ENCODE measurements at regions not wholly inside any gene's neighbourhood (a gene's known extent, or its start where the extent isn't known, plus 50 kb on each side); places are given as distances from the start of the nearest gene placed in this dataset.

GRCh38 chr5:165579911-165580310, 2074.5 kb downstream of the MAT2B start:
- no peak for DNase-seq

DNA sequence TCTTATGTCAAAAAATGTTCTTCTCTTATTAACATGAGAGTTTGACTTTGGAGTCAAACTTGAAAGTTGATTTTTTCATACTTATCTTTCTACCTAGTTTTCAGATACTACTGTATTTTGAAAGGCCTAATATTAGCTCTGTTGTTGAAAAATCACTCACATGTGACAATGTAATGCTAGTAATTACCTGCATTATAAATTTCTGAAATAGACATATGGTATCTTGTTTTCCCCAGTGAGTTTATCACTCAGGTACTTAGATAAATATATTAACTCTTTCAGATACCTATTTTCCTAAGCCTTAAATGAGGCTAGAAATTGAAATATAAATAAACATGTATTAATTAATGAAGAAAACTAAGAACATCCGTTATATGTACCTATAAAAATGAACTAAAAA, 2089.3 kb downstream of the MAT2B start:
- no peak for DNase-seq

DNA sequence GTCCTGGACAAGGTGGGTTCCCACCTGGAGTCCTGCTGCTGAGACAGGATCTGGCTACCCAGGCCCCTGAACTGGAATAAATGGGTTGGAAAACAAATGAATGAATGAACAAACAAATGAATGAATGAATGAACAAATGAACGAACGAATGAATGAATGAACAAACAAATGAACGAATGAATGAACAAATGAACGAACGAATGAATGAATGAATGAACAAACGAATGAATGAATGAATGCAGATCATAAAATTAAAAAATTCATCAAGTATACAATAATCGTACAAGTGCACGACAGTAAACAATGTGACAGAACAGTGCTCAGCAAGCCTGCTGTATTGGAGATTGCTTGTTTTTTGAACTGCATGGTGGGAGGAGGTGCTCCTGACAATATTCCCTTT, 2097.1 kb downstream of the MAT2B start:
- DNase-seq = no peak

DNA sequence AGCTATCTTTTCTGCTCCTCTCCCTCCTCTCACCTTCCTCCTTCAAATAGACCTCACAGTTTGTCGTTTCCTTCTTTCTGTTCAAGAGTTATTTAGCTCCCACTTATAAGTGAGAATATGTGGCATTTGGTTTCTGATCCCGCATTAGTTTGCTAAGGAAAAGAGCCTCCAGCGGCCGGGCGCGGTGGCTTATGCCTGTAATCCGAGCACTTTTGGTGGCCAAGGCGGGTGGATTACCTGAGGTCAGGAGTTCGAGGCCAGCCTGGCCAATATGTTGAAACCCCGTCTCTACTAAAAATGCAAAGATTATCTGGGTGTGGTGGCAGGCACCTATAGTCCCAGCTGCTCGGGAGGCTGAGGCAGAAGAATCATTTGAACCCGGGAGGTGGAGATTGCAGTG, 2101.6 kb downstream of the MAT2B start:
- no peak for DNase-seq

DNA sequence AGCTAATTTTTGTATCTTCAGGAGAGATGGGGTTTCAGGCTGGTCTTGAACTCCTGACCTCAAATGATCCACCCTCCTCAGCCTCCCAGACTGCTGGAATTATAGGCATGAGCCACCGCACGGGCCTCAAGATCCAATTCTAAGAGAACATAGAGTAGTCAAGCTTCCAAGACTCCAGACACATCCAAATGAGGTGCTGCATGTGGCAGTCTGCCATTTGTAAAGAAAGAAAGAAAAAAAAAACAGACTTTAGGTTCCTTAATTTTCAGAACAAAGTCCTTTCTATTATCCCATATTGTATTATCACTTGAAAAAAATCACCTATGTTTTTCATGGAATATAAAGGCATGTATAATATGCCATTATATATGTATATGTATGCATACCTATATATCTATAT, 2104.5 kb downstream of the MAT2B start:
- no peak for DNase-seq

- DNase-seq = no peak
These were observed 2111.3 kb downstream of the MAT2B start for GRCh38 chr5:165616490-165617405.

- no peak for DNase-seq
These were observed 2112.1 kb downstream of the MAT2B start for GRCh38 chr5:165617491-165617890.

DNA sequence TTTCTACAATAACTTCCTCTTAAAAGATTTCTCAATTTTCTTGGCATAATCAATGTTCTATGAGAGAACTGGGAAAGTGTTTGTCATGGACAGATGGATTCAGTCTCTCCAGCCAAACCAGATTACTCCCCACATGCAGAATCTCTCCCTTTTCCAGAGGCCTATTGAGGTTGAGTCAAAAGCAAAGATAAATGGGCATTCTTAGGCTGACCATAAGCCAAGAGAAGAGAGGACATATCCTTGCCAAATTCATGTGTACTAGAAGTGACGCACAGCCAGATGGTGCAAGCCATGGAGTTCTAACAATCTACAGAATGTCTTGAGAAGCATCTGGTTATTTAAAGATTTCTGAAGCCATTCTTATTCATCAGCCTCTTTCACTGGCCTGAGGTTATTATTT, 2115.0 kb downstream of the MAT2B start:
- DNase-seq = peak in 7 of 58 donors; percentile 4 to 25 (median 11)

DNA sequence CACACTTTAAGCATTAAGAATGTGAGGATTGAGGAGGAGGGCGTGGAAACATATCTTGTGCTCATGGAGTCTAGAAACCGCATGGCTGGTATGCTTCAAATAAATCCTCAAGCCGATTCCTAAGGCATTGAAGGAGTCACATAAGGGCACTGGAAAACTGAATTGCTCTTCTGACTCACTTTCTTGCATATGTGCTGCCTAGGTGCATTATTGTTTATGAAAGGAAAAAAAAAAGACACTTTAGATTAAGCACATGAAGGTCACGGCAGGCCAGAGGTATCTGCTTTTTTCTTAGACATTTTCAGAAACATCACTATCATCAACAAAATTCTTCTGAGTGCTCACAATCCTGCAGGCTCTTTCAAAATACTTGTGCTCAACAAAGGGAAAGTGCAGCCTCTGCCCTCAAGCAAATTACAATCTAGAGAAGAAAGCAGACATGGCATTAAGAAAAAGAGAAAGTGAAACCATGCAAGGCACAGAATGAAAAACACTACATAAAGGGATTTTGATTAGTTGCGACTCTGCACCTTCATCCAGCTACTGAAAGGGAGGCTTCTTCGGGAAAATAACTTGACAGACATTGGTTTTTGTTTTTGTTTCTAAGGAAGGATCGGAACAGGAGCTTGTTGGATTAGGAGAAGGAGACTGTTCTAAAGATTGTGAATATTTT, 2117.6 kb downstream of the MAT2B start:
- DNase-seq = no peak

GRCh38 chr5:165624166-165624946, 2118.9 kb downstream of the MAT2B start:
- DNase-seq = peak in 9 of 58 donors; percentile 2 to 52 (median 12)

- DNase-seq = no peak
These were observed 2120.7 kb downstream of the MAT2B start for GRCh38 chr5:165626161-165626560.

DNA sequence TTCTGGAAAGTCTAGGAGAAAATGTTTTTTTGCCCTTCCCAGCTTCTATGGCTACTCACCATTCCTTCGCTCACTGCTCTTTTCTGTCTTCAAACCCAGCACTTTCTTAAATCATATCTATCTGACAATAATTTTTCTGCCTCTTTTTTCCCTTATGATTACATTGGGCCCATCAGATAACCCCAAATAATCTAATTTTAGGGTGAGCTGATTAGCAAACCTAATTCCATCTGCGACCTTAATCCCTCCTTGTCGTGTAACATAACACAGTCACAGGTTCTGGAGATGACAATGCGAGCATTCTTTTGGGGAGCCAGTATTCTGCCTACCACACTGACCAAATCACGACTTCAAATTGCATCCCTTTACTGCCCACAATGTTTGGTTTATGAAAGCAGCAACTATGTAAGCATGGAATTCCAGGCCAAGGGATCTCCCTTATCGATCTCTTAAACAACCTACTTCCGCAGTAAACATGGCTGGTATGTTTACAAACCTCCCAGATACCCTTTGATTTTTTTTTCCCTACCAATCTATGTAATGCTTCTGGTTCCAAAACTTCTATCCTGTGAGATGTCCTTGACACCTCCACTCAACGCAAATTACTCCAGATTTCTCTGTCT, 2122.2 kb downstream of the MAT2B start:
- DNase-seq = no peak

GRCh38 chr5:165630261-165630778, 2124.9 kb downstream of the MAT2B start:
- peak in 47 of 58 donors; percentile 1 to 85 (median 27) for DNase-seq

- DNase-seq = no peak
These were observed 2125.8 kb downstream of the MAT2B start for GRCh38 chr5:165631235-165631634.

- DNase-seq = no peak
These were observed 2136.9 kb downstream of the MAT2B start for GRCh38 chr5:165642366-165642765.

DNA sequence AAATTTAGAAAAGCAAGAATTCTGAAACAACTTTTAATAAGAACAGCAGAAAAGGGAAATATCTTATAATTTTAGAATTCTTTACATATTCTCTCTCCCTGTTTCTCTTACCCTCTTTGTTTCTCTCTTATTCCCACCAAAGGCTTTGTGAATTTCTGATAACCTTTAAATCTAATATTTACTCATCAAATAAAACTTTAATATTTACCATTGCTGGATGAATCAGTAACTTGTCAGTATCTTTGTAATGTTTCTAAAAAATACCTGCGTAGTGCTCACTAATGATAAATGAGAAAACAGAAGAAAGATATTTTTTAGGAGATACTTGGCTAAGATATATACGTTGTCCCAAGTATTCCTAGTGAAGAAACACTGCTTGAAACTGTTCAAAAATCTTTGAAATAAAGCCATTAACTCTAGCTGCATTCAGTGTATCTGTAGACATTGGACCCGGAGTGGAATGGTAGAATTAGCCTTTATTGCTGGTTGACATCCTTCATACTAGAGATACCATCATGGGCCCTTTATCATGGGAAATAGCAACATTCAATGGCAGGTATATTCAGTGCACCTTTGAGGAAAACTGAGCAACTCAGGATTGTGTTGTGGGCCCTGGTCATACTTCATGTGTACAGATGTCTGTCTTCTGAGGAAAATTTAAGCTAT, 2160.4 kb downstream of the MAT2B start:
- DNase-seq = no peak

DNA sequence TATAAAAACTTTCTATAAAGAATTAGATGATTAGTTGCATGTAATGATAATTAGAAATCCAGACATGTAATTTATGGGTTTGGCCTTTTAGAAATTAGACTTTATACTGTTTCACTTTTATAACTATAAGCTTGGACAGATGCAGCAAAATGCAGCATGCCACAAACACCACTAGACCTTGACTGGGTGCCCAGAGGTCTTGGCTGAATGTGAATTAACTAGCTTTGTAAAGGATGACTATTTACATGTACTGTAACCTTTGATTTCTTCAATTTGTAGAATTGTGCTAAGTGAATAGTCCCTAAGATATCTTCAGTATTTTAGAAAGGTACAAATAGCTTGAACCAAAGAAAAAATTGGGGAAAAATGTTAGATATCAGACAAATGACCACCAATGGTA, 2168.1 kb downstream of the MAT2B start:
- DNase-seq = no peak

DNA sequence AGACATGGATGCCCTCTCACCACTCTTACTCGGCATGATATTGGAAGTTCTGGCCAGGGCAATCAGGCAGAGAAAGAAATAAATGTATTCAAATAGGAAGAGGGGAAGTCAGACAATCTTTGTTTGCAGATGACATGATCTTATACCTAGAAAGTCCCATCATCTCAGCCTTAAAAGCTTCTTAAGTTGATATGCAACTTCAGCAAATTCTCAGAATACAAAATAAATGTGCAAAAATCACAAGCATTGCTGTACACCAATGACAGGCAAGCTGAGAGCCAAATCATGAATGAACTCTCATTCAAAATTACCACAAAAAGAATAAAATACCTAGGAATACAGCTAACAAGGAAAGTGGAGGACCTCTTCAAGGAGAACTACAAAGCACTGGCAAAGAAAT, 2190.4 kb downstream of the MAT2B start:
- no peak for DNase-seq

DNA sequence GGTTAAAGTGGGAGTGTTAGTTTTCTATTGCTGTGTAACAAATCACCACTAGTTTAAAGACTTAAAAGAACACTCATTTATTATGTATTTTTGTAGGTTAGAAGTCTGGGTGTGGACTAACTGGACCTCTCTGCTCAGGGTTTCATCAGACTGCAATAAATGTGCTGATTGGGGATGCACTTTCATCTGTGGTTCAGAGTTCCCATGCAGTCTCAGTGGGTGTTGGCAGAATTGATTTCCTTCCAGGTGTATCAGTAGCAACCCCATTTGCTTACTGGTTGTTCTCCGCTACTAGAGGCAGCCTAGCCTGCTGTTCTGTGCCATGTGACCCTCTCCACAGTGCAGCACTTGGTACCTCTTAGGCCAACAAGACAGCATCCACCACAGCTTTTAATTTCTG, 2200.5 kb downstream of the MAT2B start:
- no peak for DNase-seq

DNA sequence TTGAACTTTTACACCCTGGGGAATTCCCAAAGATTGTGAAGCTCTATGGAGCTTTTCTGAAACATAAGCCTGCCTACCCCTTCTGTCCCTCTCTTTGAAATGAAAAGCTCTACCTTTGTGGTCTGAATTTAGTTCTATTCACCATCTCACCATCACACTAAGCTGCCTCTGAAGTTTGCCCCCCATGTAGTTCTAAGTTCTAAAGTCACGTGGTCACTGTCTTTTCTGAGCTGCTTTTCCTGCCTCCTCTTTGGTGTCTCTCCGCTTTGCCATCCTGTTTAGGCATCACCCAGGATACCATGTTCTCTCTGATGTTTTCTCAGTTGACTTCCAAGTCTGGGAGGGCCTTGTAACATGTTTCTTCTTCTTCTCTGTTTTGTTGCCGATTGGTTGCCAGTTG, 2206.6 kb downstream of the MAT2B start:
- no peak for DNase-seq

DNA sequence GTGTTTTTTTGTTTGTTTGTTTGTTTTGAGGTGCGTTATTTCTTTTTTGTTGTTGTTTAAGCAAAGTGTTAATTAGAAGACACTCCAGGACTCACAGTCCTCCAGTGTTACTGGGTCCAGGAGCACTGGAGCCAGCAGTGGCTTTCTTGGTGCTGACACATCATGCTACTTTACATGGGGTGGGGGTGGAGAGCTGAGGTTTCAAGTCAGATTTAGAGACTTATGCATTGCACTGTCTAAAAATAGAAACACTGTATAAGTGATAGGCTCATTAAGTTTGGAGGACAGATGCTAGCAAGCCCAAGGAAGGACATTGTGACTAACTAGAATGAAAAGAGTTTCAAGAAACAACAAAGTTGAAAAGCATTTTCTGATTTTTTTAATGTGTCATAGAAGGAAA, 2209.2 kb downstream of the MAT2B start:
- no peak for DNase-seq
